CD4-positive, alpha-beta T cell treated with Interleukin-17A for 1 hour (primary cell): ENCODE measurements at regions not wholly inside any gene's neighbourhood (a gene's known extent, or its start where the extent isn't known, plus 50 kb on each side); places are given as distances from the start of the nearest gene placed in this dataset.

ENCODE experiments used
- DNase-seq: peaks from one replicate; pipeline ENCODE4 v3.0.0-alpha.2; 2020

DNA sequence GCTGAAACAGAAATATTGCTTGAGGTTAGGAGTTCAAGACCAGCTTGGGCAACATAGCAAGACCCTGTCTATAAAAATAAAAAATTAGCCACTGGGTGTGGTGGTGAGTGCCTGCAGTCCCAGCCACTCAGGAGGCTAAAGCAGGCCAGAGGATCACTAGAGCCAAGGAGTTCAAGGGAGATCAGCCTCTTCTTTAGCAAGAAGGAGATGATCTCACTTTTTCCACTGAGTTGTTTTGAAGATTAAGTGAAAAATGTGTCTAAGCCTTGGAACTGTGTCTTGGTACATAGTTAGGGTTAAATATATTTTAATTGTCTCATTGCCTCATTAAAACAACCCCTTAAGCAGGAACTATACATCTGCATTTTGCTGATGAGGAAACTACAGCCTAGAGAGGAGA lies 279.0 kb upstream of the ZFP64 start:
- DNase-seq: no peak

DNA sequence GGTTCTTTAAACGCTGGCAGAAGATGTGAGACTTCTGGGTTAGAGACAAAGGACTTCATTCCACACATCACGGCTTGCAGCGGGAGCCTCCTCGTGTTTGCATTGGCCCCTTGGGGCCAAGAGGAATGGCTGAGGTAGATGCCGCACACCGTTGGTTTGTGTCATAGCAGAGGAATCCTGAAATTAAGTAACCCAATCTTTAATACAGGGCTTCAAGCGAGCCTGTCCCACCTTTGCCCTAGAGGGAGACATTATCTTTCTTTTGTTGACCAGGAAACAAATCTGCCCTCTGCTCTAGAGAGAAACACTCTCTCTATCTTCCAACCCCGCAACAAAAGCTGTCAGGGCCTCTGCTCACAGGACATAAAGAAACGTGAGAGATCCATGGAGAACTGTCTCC lies 277.5 kb upstream of the ZFP64 start:
- no peak for DNase-seq

DNA sequence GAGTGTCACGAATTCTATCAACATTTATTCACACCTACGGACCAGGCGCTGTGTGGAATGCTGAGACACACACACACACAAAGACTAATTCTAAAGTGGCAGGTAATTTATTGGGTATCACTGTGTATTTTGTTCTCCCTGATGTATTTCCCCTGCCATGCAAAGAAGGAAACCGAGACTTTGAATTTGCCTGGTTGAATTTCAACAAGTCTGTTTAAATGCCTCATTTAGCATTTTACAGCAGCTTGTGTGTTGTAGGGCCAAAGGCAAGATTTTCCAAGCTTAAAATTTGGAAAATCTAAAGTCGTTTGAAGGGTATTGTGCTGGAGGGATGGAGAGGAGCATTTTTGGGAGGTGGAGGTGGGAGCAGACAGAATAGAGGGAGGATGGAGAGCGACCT lies 274.4 kb upstream of the ZFP64 start:
- no peak for DNase-seq

DNA sequence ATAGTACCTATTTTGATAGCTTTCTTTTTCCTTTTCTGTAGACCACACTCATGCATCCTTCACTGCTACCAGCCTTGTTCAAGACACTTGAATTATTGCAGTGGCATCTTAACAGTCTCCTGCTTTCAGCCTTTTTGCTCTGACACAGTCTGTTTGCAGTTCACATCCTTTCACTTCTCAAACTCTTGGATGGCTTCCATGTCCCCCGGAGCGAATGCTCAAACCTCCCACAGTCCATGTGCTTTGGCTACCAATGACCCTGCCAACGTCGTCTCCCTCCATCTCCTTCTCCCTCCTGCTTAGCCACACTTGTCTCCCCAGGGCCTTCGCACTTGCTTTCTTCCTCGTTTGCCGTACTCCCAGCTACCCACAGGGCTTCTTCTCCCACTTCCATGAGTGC lies 270.0 kb upstream of the ZFP64 start:
- no peak for DNase-seq

DNA sequence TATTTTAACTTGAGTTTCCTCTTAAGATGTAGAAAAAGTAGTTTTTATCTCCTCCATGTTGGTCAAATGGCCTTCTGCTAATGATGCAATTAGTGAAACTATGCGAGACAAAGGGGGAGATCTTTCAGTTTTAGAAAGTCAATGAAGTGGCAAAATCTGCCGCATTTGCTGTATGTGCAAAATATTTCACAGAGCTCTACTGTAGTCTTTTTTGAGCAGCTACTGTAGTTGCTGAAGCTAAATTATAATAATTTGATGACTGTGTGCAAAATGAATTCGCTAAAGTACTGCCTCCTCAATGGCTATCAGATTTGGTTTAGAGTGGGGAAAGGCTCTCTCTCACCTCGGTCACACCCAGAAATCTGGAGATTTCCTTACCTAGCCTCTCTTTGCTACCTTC lies 267.6 kb upstream of the ZFP64 start:
- no peak for DNase-seq

DNA sequence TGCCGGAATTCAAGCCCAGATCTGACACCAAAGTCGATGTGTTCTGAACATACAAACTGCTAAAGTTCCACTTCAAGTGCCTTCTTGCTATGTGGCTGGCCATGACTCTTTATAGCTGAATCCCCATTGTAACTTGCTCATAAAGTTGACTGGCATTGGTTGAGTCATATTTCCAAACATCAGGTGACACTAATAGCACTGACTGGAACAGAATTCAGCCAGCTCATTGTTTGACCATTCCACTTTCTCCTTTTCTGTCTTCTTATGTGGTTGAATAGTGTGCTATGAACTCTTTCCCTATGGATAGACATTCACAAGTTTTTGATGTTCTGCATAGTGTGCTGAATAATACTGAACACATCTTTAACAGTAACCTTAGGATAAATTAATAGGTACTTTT lies 266.2 kb upstream of the ZFP64 start:
- no peak for DNase-seq

DNA sequence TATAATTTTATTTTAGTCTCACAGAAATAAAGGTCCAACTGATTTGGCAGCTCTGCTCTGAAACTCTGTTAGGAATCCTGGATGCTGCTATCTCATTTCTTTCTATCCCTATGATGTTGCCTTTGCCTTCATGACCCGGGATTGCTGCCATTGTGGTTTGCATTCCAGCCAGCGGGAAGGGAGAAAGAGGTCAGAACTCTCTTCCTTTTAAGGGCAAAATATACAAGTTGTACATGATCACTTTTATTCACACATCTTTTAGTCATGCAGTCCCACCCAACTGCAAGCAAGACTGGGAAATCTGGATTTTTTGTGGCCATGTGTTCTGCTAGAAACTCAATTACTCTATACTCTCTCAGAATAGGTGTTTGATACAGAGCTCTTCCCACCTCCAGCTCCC lies 263.1 kb upstream of the ZFP64 start:
- DNase-seq: no peak

DNA sequence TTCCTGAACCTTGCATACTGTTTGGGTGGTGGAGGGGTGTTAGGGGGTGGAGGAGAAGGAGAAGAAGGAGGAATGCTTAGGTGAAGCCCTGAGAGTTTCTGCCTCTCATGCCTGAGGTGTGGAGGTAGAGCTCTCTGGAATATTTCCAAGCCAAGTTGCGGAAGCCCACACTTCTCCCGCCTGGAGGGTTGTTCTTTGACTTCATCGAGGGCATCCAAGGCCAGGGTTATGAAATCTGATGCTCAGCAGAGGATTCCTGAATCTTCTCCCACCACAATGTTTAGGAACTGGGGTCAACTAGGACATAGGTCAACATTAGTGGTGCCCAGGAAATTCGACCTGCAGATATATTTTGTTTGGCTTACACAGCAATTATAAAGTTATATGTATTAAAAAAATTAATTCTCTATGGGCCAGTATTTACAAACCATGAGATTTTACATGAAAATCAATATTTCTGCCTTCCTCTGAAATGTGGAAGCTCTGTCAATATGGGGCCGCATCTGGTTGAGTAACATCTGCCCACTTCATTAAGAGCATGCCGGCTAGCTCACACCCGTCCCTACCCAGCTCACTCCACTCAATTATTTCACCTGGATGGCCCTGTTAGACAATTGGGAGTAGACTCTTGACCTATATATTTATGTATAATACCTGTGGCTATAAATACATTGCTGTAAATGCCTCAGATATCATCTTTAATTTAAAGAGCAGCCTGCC lies 257.1 kb upstream of the ZFP64 start:
- no peak for DNase-seq

DNA sequence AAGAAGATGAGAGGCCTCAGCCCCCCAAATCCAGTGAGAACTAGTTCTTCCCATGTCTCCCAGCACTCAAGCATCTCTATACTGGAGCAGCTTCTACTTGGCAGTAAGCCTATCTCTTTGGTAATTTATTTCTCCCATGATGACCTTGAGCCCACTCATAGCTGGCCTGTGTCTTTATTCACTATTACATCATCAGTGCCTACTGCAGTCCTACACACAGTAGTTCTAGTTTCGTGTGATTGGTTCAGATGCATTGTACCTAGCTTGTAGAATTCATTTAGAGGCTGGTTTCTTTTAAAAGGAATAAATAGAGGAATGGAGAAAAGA lies 255.6 kb upstream of the ZFP64 start:
- DNase-seq: no peak

DNA sequence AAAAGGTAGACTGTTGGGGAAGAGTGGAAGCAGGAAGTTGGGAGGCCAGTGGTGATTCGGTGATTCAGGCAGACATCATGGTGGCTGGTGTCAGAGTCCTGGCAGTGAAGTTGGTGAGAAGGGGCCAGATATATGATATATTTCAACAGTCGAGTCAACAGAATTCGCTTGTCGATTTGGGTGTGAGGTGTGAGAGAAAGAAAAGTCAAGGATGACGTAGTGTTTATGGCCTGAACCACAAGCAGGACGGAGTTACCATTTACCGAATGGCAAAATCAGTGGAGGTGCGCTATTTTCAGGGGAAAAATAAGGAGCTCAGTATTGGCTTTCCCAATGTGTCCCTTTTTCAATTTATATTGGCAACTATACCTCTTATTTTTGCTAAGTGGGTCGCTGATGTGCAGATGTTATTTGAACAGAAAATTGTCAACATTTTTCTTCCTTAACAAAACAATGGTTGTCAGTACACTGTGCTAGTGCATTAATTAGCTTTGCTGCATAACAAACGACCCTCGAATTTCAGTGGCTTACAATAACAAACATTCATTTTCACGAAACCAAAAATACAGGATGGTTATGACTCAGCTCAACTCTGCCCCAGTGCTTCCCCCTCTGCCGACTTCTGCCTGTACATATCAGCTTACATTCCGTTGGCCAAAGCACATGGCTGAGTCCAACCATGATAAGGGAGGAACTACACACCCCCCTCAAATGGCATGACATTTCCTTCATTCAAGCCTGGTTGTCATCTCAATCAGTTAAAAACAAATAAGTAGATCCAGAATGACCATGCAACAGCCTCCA lies 255.0 kb upstream of the ZFP64 start:
- DNase-seq: no peak

DNA sequence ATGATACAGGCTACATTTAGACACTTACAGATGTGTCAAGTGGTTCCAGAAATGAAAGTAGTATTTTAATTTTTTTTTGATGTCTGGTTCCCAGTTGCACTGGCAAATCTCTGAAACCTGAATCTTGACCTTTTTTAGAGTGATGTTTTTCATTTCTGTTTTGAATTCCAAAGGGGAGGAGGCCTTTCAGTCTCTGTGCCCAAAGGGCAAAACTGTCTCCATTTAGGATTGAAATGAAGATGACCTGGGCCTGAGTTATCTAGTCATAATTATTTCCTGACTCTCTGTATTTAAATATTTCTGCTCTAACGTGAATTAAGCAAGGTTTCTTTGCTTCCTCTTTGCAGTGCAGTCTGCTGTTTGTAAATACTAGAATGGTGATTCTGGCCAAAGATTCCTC lies 252.9 kb upstream of the ZFP64 start:
- no peak for DNase-seq

DNA sequence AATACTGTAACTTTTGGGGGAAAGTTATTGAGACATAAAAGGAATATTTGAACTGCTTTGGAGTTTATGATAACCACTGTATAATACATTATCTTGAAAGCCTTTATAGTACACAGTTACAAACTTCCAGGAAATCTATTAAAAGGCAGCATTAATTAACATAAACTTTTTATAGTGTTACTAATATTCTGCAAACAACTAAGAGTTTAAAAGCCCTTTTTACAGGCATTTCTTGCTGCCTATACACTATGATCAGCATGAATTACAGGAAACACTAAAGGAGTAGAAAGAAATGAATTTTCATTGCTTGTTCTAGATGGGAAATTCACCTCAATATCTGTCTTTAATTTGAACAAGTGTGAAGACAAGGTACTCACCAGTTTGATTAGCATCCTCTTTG lies 252.3 kb upstream of the ZFP64 start:
- DNase-seq: no peak

DNA sequence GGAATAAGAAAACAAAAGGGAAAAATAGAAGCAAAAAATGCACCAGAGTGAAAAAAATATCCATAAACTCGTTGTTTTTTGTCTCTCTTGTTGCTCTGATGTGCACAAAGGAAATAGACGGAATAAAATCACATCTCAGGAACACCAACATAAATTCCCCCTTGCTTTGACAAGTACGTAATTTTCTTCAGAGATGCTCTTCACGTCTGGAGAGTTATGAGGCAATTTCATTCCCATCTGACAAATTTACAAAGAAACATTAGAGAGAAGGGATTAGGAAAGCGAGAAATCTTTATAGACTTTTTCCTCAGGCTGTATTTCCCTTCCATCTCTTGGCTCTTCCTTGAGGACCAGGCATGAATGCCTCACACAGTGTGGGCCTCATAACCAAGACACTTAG lies 250.1 kb upstream of the ZFP64 start:
- no peak for DNase-seq

DNA sequence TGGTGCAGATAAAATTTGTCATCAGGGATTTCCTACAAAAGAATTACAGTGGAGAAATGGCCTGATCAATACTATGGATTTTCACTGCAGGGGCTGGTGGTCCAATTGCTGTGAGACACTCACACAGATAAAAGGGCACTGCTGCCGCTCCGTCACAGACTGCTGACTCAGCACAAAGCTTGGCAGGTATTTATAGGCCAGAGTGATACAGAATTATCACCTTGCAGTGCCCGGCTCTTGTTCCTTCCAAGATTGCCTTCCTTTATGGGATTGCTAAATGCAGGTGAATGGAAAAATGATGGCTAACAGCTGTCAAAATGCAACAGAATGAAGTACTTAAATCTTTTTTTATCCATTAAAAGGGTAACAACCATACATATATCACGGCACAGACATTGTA lies 247.8 kb upstream of the ZFP64 start:
- DNase-seq: no peak

DNA sequence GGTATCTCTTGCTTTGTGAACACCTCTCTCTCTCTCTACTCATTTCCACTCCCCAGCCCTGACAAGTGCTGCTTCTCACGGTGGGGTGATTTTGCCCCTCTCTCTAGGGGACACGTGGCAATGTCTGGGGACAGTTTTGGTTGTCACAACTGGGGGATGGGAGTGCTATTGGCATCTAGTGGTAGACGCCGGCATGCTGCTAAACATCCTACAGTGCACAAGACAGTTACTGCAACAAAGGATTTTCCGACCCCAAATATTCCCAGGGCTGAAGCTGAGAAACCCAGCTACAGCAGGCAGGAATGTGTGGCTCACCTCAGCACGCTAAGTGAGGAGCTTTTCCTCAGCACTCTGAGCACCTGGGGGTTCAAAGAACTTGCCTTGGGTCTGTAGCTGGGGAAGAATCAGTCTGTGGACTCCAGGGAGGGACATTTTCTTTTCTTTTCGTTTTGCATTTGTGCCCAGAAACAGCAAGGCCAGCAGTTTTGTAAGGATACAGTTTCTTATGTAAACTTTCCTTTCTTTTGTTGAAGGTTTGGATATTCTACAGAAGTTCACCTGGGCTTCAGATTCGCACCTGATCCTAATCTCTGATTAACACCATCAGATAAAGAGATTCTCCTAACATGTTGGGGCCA lies 246.9 kb upstream of the ZFP64 start:
- DNase-seq: peak; percentile 47

DNA sequence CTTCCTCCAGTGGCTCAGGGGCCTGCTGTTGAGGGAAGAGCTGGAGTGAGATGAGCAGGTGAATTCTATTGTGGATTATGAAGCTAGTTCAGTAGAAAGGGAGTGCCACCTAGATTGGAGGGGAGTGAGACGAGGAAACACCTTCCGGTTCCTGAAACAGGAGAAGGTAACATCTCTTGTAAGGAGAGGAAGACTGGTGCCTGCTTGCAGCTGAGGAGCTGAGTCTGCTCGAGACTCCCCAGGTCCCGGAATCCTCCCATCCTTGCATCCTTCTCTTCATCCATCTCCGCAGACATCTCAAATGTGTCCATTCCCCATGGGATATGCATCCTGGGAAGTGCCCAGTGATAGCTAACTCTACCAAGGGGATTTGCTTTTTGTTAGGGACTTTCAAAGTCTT lies 242.9 kb upstream of the ZFP64 start:
- no peak for DNase-seq

DNA sequence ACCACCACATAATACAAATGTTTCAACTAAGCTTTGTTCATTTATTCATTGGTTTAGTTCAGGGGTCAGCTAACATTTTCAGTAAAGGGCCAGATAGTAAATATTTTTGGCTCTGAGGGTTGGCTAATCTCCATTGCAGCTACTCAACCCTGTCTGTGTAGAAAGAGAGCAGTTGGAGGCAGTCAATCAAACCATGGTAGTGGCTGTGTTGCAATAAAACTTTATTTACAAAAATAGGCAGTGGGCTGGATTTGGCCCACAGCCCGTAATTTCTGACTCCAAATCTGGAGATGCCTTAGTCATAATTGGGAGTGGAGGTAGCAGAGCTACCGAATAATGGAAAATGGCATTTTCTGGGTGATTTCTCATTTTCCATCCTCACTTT lies 242.5 kb upstream of the ZFP64 start:
- no peak for DNase-seq

DNA sequence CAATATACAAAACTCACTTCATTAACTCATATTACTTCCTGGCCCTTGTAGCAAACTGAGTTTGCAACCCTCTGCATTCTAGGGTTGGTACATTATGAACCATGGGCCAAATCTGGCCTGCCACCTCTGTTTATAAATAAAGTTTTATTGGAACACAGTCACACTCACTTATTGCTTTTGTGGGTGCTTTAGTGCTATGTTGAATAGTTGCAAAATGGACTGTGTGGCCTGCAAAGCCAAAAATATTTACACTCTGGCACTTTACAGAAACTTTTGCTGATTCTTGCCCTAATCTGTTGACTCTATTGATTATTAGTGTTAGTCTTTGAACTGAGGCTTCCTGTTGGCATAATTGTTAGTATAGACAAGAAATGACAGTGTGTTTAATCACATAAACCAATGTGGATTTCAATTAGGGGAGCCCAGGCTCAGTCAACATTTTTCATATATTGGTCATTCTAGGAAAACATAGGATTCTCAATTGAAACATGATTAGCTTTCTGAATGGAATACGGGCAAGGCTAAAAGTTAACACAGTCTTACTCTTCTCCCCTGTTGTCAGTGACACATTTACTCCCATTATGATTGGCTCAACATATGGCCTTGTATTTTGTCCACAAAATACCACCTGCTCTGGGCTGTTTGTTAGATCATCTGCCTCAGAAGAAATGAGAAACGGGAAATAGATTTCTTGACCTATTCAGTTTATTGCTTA lies 241.9 kb upstream of the ZFP64 start:
- no peak for DNase-seq

DNA sequence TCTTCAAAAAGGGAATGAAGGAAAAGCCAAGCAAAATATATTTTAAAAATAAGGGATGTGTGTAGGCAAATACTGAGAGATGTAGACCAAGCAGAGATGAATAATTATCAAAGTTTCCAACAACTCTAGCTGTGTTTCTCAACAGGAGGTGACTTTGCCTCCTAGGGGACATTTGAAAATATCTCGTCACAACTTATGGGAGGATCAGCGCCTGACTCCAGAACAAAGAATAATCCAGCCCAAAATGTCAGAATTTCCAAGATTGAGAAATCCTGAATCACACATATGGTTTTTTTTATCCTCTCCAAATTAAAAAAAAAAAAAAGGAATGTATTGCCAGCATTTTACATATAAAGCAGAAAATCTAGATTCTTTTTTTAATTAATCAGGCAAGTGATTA lies 241.2 kb upstream of the ZFP64 start:
- no peak for DNase-seq

DNA sequence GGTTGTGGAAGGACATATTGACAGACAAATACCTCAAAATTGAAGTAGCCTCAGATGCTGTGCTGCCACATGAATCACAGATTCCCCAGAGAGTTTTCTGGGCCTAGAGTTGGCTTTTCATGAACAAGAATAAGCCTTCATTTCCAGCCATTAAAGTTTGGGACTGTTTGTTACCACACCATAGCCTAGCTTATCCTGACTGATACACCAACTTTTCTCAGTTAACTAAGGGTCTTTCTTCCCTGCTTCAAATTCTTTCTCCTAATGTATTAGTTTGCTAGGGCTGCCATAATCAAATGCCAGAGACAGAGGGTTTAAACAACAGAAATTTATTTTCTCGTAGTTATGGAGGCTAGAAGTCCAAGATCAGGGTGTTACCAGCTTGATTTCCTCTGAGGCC lies 237.4 kb upstream of the ZFP64 start:
- DNase-seq: no peak

DNA sequence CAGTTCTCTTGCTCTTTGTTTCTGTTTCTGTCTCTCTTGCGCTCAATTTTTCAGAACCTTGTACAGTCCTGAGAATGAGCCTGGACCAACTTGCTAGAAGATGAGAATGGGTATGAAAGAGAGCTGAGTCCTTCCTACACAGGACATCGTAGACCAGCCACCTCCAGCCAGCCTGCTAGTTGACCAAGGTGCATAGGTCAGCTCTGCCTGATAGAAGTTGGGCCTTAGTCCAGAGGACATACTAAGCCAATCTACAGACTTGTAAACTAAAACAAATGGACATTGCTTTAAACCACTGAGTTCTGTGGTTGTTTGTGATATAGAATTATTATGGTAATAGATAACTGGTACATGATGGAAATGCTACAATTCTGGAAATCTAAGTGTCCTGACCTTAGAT lies 236.4 kb upstream of the ZFP64 start:
- no peak for DNase-seq

DNA sequence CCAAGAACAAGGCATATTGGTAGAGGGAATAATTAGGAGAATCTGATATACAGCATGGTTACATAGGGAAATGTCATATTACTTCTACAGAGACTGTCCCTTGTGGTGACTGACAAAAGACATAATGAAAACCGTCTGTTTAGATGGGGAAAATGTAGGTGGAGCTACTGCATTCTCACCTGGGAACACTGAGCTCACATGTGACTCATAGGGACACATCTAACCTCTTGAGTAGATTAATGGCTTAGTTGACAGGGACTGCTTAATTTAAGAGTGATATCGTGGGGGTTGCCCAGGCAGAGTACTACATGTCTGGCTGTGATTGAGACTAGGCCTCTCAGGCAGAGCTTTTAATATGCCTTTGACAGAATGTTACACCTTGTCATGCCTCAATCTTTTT lies 235.3 kb upstream of the ZFP64 start:
- DNase-seq: no peak

DNA sequence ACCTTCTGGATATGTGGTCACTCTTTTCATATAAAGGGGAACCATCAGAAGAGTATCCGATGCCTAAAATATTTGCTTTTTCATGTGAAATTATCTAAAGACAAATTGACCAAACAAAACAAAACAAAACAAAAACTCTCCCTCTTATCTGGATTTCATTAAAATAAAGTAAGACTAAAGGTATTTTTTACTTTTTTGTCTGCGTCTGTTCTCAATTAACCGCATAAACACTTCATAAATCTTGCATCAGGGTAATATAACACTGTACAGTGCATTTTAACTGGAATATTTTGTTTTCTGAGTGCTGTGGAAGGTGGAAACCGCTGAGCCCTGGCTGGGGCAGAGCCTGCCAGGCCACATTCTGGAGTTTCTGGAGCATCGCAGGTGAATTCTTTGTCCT lies 234.1 kb upstream of the ZFP64 start:
- DNase-seq: no peak

DNA sequence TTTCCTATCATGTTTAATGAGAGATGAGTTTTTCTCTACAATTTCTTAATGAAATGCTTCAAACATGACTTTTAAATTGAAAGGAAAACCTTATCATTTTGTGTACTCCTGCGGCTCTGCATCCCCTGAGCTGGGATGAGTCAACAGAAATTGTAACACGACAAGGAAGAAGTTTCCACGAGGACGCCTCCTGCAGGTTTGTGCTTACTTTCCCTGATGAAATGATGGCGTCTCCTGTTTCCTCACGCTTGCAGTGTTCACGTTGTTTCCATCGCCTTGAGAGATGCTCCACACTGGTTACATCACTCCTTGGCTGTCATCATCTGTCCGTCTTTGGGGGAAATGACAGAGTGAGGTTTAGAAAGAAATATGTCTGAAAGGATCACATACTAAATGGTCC lies 233.7 kb upstream of the ZFP64 start:
- no peak for DNase-seq
